ENCODE measurements at regions not wholly inside any gene's neighbourhood (a gene's known extent, or its start where the extent isn't known, plus 50 kb on each side); places are given as distances from the start of the nearest gene placed in this dataset.

GRCh38 chr18:73933685-73934084 lies 213.9 kb downstream of the FBXO15 start:
- Histone ChIP-seq H2AFZ (ENCODE audit: low read length) (no peak overlapping the region), H3K36me3 (ENCODE audit: insufficient read depth, low read length) (no peaks in the 10 kb centered on the region), H3K4me3 (ENCODE audit: low read length, poor library complexity, severe bottlenecking) (no peak overlapping the region), H3K9me2 (replicated peaks; ENCODE audit: low read depth, low read length) (no peaks in the 10 kb centered on the region), H3K4me2 (ENCODE audit: low read depth, low read length, poor library complexity, severe bottlenecking) (no peak overlapping the region), H3F3A (ENCODE audit: low read depth) (no peaks in the 10 kb centered on the region), H3K79me2 (ENCODE audit: insufficient read depth, low read length) (no peaks in the 10 kb centered on the region), H3K4me1 (ENCODE audit: insufficient read depth, low read length, poor library complexity, severe bottlenecking) (no peaks in the 10 kb centered on the region), H3K27me3 (ENCODE audit: insufficient read depth, low read length, poor library complexity, severe bottlenecking) (no peaks in the 10 kb centered on the region), H4K20me1 (ENCODE audit: insufficient read depth, low read length, poor library complexity, severe bottlenecking) (no peaks in the 10 kb centered on the region), H3K9ac (ENCODE audit: low read depth, low read length, poor library complexity, severe bottlenecking) (no peak overlapping the region), H3K9me3 (ENCODE audit: insufficient read depth, low read depth, low read length) (no peaks in the 10 kb centered on the region)
- no peak for TF ChIP-seq CTCF (conservative IDR thresholded peaks at IDR 0.05; ENCODE audit: low read length)
- TF ChIP-seq EZH2phosphoT487 (IDR thresholded peaks at IDR 0.05; ENCODE audit: borderline replicate concordance), result no peak

GRCh38 chr18:73932976-73933375 lies 214.7 kb downstream of the FBXO15 start:
- no peaks in the 10 kb centered on the region for H3K36me3 ChIP-seq (ENCODE audit: insufficient read depth, low read length)
- TF ChIP-seq CTCF (conservative IDR thresholded peaks at IDR 0.05; ENCODE audit: low read length) (no peak), EZH2phosphoT487 (IDR thresholded peaks at IDR 0.05; ENCODE audit: borderline replicate concordance) (no peak)
- no peak overlapping the region for H3K4me2 ChIP-seq (ENCODE audit: low read depth, low read length, poor library complexity, severe bottlenecking)
- no peak overlapping the region for H3K4me3 ChIP-seq (ENCODE audit: low read length, poor library complexity, severe bottlenecking)
- no peak overlapping the region for H3K9ac ChIP-seq (ENCODE audit: low read depth, low read length, poor library complexity, severe bottlenecking)
- no peak overlapping the region for H2AFZ ChIP-seq (ENCODE audit: low read length)
- no peaks in the 10 kb centered on the region for H3K9me3 ChIP-seq (ENCODE audit: insufficient read depth, low read depth, low read length)
- H4K20me1 ChIP-seq (ENCODE audit: insufficient read depth, low read length, poor library complexity, severe bottlenecking), result no peaks in the 10 kb centered on the region
- no peaks in the 10 kb centered on the region for H3K79me2 ChIP-seq (ENCODE audit: insufficient read depth, low read length)
- no peaks in the 10 kb centered on the region for H3K27me3 ChIP-seq (ENCODE audit: insufficient read depth, low read length, poor library complexity, severe bottlenecking)
- no peaks in the 10 kb centered on the region for H3K4me1 ChIP-seq (ENCODE audit: insufficient read depth, low read length, poor library complexity, severe bottlenecking)
- H3F3A ChIP-seq (ENCODE audit: low read depth), result no peaks in the 10 kb centered on the region
- H3K9me2 ChIP-seq (replicated peaks; ENCODE audit: low read depth, low read length), result no peaks in the 10 kb centered on the region

GRCh38 chr18:73927496-73927895 lies 220.1 kb downstream of the FBXO15 start:
- H3K9me2 ChIP-seq (replicated peaks; ENCODE audit: low read depth, low read length), result no peaks in the 10 kb centered on the region
- H3K36me3 ChIP-seq (ENCODE audit: insufficient read depth, low read length), result no peaks in the 10 kb centered on the region
- no peak overlapping the region for H3K4me3 ChIP-seq (ENCODE audit: low read length, poor library complexity, severe bottlenecking)
- TF ChIP-seq EZH2phosphoT487 (IDR thresholded peaks at IDR 0.05; ENCODE audit: borderline replicate concordance) (no peak), CTCF (conservative IDR thresholded peaks at IDR 0.05; ENCODE audit: low read length) (no peak)
- no peak overlapping the region for H3K4me2 ChIP-seq (ENCODE audit: low read depth, low read length, poor library complexity, severe bottlenecking)
- H3F3A ChIP-seq (ENCODE audit: low read depth), result no peaks in the 10 kb centered on the region
- H4K20me1 ChIP-seq (ENCODE audit: insufficient read depth, low read length, poor library complexity, severe bottlenecking), result no peaks in the 10 kb centered on the region
- no peak overlapping the region for H2AFZ ChIP-seq (ENCODE audit: low read length)
- no peaks in the 10 kb centered on the region for H3K27me3 ChIP-seq (ENCODE audit: insufficient read depth, low read length, poor library complexity, severe bottlenecking)
- H3K9me3 ChIP-seq (ENCODE audit: insufficient read depth, low read depth, low read length), result no peaks in the 10 kb centered on the region
- no peaks in the 10 kb centered on the region for H3K79me2 ChIP-seq (ENCODE audit: insufficient read depth, low read length)
- no peaks in the 10 kb centered on the region for H3K4me1 ChIP-seq (ENCODE audit: insufficient read depth, low read length, poor library complexity, severe bottlenecking)
- H3K9ac ChIP-seq (ENCODE audit: low read depth, low read length, poor library complexity, severe bottlenecking), result no peak overlapping the region

Measured in Loucy (cell line).